GM12865 (cell line): ENCODE measurements at regions not wholly inside any gene's neighbourhood (a gene's known extent, or its start where the extent isn't known, plus 50 kb on each side); places are given as distances from the start of the nearest gene placed in this dataset.
A peak's percentile ranks its signal among the peaks of the same experiment; 100 is the strongest.

Source experiments
- DNase-seq: peaks from one replicate; pipeline ENCODE4 v3.0.0; 2010; ENCODE audit warnings: low read depth
- H3K4me3 ChIP-seq: 2 replicates; pipeline ENCODE4 v1.5.1; 2011; ENCODE audit warnings: mild to moderate bottlenecking, low read depth, low read length, control low read depth
- CTCF ChIP-seq: IDR thresholded peaks from 2 replicates; pipeline ENCODE4 v1.5.1; 2011; ENCODE audit warnings: low read length, control low read depth, low read depth, inconsistent platforms; ENCODE audit not compliant: insufficient read depth; ENCODE audit errors: missing control alignments

- H3K4me3 ChIP-seq: no peak overlapping the region
- no peak for DNase-seq
- TF ChIP-seq CTCF: no peak
Measured at GRCh38 chr13:80040981-80041317, 300.0 kb downstream of the SPRY2 start.

- no peak for DNase-seq
- TF ChIP-seq CTCF: no peak
- no peak overlapping the region for H3K4me3 ChIP-seq
Measured at GRCh38 chr13:80040196-80040980, 300.5 kb downstream of the SPRY2 start.

GRCh38 chr13:80039000-80039399 lies 301.9 kb downstream of the SPRY2 start:
- no peak overlapping the region for H3K4me3 ChIP-seq
- TF ChIP-seq CTCF: no peak
- DNase-seq: peak; percentile 17

GRCh38 chr13:80038371-80038770 lies 302.6 kb downstream of the SPRY2 start:
- DNase-seq: no peak
- H3K4me3 ChIP-seq: no peak overlapping the region
- TF ChIP-seq CTCF: no peak

GRCh38 chr13:80037505-80037888 lies 303.4 kb downstream of the SPRY2 start:
- peak; percentile 16 for DNase-seq
- H3K4me3 ChIP-seq: no peak overlapping the region
- TF ChIP-seq CTCF: no peak

GRCh38 chr13:80036845-80037504 lies 304.0 kb downstream of the SPRY2 start:
- H3K4me3 ChIP-seq: no peak overlapping the region
- TF ChIP-seq CTCF: no peak
- DNase-seq: peak; percentile 16

GRCh38 chr13:80035096-80035495 lies 305.8 kb downstream of the SPRY2 start:
- TF ChIP-seq CTCF: no peak
- no peak for DNase-seq
- H3K4me3 ChIP-seq: no peak overlapping the region
